ENCODE measurements at regions not wholly inside any gene's neighbourhood (a gene's known extent, or its start where the extent isn't known, plus 50 kb on each side); places are given as distances from the start of the nearest gene placed in this dataset.

DNA sequence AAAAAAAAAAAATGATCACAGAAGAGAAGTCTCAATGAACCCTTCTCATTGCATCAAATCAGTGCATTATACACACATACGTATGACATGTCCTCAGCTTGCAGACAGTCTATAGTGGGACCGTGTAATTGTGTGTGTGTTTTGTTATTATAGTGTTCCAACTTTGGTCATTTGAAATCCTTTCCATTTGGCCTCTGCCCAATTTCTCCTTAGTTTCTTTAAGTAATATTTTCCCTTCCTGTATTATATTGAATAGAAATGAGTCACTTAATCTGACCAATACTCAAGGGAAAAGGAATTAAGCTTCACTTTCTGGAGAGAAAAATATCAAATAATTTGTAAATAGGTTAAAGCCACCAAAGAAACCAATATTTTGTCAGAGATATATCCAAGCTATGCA, 415.5 kb upstream of the SORCS1 start:
- TF ChIP-seq POLR2A (IDR thresholded peaks at IDR 0.05) (no peak), POLR2AphosphoS5 (IDR thresholded peaks at IDR 0.05) (no peak)
- TF ChIP-seq, protein P1, sequence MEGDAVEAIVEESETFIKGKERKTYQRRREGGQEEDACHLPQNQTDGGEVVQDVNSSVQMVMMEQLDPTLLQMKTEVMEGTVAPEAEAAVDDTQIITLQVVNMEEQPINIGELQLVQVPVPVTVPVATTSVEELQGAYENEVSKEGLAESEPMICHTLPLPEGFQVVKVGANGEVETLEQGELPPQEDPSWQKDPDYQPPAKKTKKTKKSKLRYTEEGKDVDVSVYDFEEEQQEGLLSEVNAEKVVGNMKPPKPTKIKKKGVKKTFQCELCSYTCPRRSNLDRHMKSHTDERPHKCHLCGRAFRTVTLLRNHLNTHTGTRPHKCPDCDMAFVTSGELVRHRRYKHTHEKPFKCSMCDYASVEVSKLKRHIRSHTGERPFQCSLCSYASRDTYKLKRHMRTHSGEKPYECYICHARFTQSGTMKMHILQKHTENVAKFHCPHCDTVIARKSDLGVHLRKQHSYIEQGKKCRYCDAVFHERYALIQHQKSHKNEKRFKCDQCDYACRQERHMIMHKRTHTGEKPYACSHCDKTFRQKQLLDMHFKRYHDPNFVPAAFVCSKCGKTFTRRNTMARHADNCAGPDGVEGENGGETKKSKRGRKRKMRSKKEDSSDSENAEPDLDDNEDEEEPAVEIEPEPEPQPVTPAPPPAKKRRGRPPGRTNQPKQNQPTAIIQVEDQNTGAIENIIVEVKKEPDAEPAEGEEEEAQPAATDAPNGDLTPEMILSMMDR (IDR thresholded peaks at IDR 0.05 in 8 of 11, conservative IDR thresholded peaks at IDR 0.05 in 3 of 11), result no peak

Measured in spleen (tissue), 7 donors.